Thyroid gland (tissue), 4 donors: ENCODE measurements at regions not wholly inside any gene's neighbourhood (a gene's known extent, or its start where the extent isn't known, plus 50 kb on each side); places are given as distances from the start of the nearest gene placed in this dataset.

Source experiments
- DNase-seq, 2 donors: peaks; one replicate each; pipeline ENCODE4 v3.0.0-alpha.2; 2019
- H3K27ac ChIP-seq, 3 donors: fragments of 200-600 bp; sonication (generic); 1 replicate in 2 of 3; 2 replicates in 1 of 3; pipeline ENCODE4 v1.5.1; 2016 to 2019; ENCODE audit warnings: mild to moderate bottlenecking in 1 of 3, moderate library complexity in 1 of 3
- H3K27me3 ChIP-seq: fragments of 200-600 bp; sonication (generic); one replicate; pipeline ENCODE4 v1.5.1; 2019
- H3K36me3 ChIP-seq, 2 donors: fragments of 200-600 bp; sonication (generic); one replicate each; pipeline ENCODE4 v1.5.1; 2016 to 2019
- H3K4me1 ChIP-seq, 2 donors: fragments of 200-600 bp; sonication (generic); one replicate each; pipeline ENCODE4 v1.5.1; 2017 to 2019
- H3K4me3 ChIP-seq, 3 donors: fragments of 200-600 bp; sonication (generic); replicated peaks in 1 of 3; 1 replicate in 2 of 3; 2 replicates in 1 of 3; pipeline ENCODE4 v1.5.1; 2016; ENCODE audit warnings: mild to moderate bottlenecking in 1 of 3
- H3K9me3 ChIP-seq: fragments of 200-600 bp; sonication (generic); one replicate; pipeline ENCODE4 v1.5.1; 2017
- CTCF ChIP-seq, 6 experiments: fragments of 200-600 bp in 3 of 6; fragments of 450-650 bp in 3 of 6; sonication (generic) in 3 of 6; IDR thresholded peaks; one replicate each; pipeline ENCODE4 v1.5.1; 2016 to 2019; ENCODE audit warnings: antibody characterized with exemption in 6 of 6, mild to moderate bottlenecking in 2 of 6, inconsistent platforms in 1 of 6, moderate library complexity in 1 of 6
- POLR2A ChIP-seq, 2 donors: fragments of 450-650 bp; IDR thresholded peaks; one replicate each; pipeline ENCODE4 v1.6.1; 2017; ENCODE audit warnings: antibody characterized with exemption in 2 of 2, mild to moderate bottlenecking in 2 of 2, moderate library complexity in 1 of 2
- WGBS, 2 donors: methylation state at CpG; one replicate each; pipeline ENCODE4 v1.1.5; 2017; 5-methylcytosine and 5-hydroxymethylcytosine counted together
- intact Hi-C: fragments of 100-400 bp; cut with DNase I; formaldehyde crosslinking; loops from one replicate; pipeline ENCODE4 v1.15.1; 2023

GRCh38 chr7:13794581-13794980, 194.9 kb downstream of the ETV1 start:
- WGBS, 2 donors: 89 to 98% methylated on average over 2 of the region's 2 CpGs
- no peak overlapping the region for H3K4me3 ChIP-seq
- H3K36me3 ChIP-seq: no peaks in the 10 kb centered on the region
- H3K4me1 ChIP-seq: no peaks in the 10 kb centered on the region
- H3K27ac ChIP-seq: no peak overlapping the region
- H3K9me3 ChIP-seq: no peaks in the 10 kb centered on the region
- intact Hi-C loops: no loop called here
- no peaks in the 10 kb centered on the region for H3K27me3 ChIP-seq
- TF ChIP-seq POLR2A (IDR thresholded peaks at IDR 0.05) (no peak), CTCF (IDR thresholded peaks at IDR 0.05) (no peak)
- no peak for DNase-seq

- Histone ChIP-seq H3K27ac (no peak overlapping the region), H3K4me3 (no peak overlapping the region), H3K36me3 (no peaks in the 10 kb centered on the region), H3K4me1 (no peaks in the 10 kb centered on the region), H3K27me3 (no peaks in the 10 kb centered on the region), H3K9me3 (no peaks in the 10 kb centered on the region)
- no peak for DNase-seq
- TF ChIP-seq POLR2A (IDR thresholded peaks at IDR 0.05) (no peak), CTCF (IDR thresholded peaks at IDR 0.05) (no peak)
- WGBS, 2 donors: 74 to 76% methylated on average over 1 of the region's 1 CpG
- intact Hi-C loops: no loop called here
Observed at GRCh38 chr7:13797545-13797944, 191.9 kb downstream of the ETV1 start.

- H3K36me3 ChIP-seq: no peaks in the 10 kb centered on the region
- H3K9me3 ChIP-seq: no peaks in the 10 kb centered on the region
- no peaks in the 10 kb centered on the region for H3K27me3 ChIP-seq
- TF ChIP-seq CTCF (IDR thresholded peaks at IDR 0.05) (no peak), POLR2A (IDR thresholded peaks at IDR 0.05) (no peak)
- no peak for DNase-seq
- no peak overlapping the region for H3K27ac ChIP-seq
- H3K4me3 ChIP-seq: no peak overlapping the region
- intact Hi-C loops: no loop called here
- 72 to 81% methylated on average over 6 of the region's 6 CpGs for WGBS, 2 donors
- no peaks in the 10 kb centered on the region for H3K4me1 ChIP-seq
Observed at GRCh38 chr7:13800694-13801448, 188.6 kb downstream of the ETV1 start.

- H3K9me3 ChIP-seq: no peaks in the 10 kb centered on the region
- WGBS, 2 donors: 76 to 84% methylated on average over 1 of the region's 1 CpG
- H3K27ac ChIP-seq: no peak overlapping the region
- no peaks in the 10 kb centered on the region for H3K36me3 ChIP-seq
- H3K27me3 ChIP-seq: no peaks in the 10 kb centered on the region
- intact Hi-C loops: no loop called here
- TF ChIP-seq CTCF (IDR thresholded peaks at IDR 0.05) (no peak), POLR2A (IDR thresholded peaks at IDR 0.05) (no peak)
- H3K4me1 ChIP-seq: no peaks in the 10 kb centered on the region
- DNase-seq: no peak
- no peak overlapping the region for H3K4me3 ChIP-seq
Observed at GRCh38 chr7:13801669-13802068, 187.8 kb downstream of the ETV1 start.

GRCh38 chr7:13802651-13803050, 186.8 kb downstream of the ETV1 start:
- WGBS, 2 donors: 91 to 95% methylated on average over 1 of the region's 1 CpG
- TF ChIP-seq POLR2A (IDR thresholded peaks at IDR 0.05): no peak
- no peak for TF ChIP-seq CTCF (IDR thresholded peaks at IDR 0.05)
- Histone ChIP-seq H3K27ac (no peak overlapping the region), H3K27me3 (no peaks in the 10 kb centered on the region), H3K36me3 (no peaks in the 10 kb centered on the region), H3K9me3 (no peaks in the 10 kb centered on the region), H3K4me1 (no peaks in the 10 kb centered on the region), H3K4me3 (no peak overlapping the region)
- no peak for DNase-seq
- intact Hi-C loops: no loop called here
